Suprapubic skin (tissue), 4 donors: ENCODE measurements at regions not wholly inside any gene's neighbourhood (a gene's known extent, or its start where the extent isn't known, plus 50 kb on each side); places are given as distances from the start of the nearest gene placed in this dataset.
"Not testable (repeated sequence)": the region's sequence is repeated elsewhere in the genome, so short reads cannot be mapped to it uniquely, and the experiment has no call there.

Source experiments
- EP300 ChIP-seq: sonication (generic); formaldehyde crosslinking; IDR thresholded peaks from one replicate; pipeline ENCODE4 v1.6.1; 2017; ENCODE audit warnings: antibody characterized with exemption
- POLR2A ChIP-seq, 2 donors: fragments of 450-650 bp; IDR thresholded peaks; one replicate each; pipeline ENCODE4 v1.6.1; 2017; ENCODE audit warnings: antibody characterized with exemption in 2 of 2, mild to moderate bottlenecking in 2 of 2, moderate library complexity in 2 of 2
- POLR2AphosphoS5 ChIP-seq, 3 donors: sonication (generic); formaldehyde crosslinking; IDR thresholded peaks; one replicate each; pipeline ENCODE4 v1.6.1; 2017; ENCODE audit warnings: antibody characterized with exemption in 3 of 3
- TF ChIP-seq, protein P1 (sequence below), 2 donors: fragments of 200-600 bp in 1 of 2; fragments of 450-650 bp in 1 of 2; sonication (generic) in 1 of 2; IDR thresholded peaks; one replicate each; pipeline ENCODE4 v1.5.1; 2016 to 2019; ENCODE audit warnings: antibody characterized with exemption in 2 of 2, mild to moderate bottlenecking in 1 of 2, moderate library complexity in 1 of 2

GRCh38 chr5:82437565-82437964 lies 159.4 kb upstream of the RPS23 start:
- not testable (repeated sequence) for TF ChIP-seq POLR2A (IDR thresholded peaks at IDR 0.05); POLR2AphosphoS5 (IDR thresholded peaks at IDR 0.05); EP300
- TF ChIP-seq, protein P1, sequence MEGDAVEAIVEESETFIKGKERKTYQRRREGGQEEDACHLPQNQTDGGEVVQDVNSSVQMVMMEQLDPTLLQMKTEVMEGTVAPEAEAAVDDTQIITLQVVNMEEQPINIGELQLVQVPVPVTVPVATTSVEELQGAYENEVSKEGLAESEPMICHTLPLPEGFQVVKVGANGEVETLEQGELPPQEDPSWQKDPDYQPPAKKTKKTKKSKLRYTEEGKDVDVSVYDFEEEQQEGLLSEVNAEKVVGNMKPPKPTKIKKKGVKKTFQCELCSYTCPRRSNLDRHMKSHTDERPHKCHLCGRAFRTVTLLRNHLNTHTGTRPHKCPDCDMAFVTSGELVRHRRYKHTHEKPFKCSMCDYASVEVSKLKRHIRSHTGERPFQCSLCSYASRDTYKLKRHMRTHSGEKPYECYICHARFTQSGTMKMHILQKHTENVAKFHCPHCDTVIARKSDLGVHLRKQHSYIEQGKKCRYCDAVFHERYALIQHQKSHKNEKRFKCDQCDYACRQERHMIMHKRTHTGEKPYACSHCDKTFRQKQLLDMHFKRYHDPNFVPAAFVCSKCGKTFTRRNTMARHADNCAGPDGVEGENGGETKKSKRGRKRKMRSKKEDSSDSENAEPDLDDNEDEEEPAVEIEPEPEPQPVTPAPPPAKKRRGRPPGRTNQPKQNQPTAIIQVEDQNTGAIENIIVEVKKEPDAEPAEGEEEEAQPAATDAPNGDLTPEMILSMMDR (IDR thresholded peaks at IDR 0.05), result not testable (repeated sequence)
